PFSK-1 (cell line): ENCODE measurements at regions not wholly inside any gene's neighbourhood (a gene's known extent, or its start where the extent isn't known, plus 50 kb on each side); places are given as distances from the start of the nearest gene placed in this dataset.

ENCODE experiments used
- FOXP2 ChIP-seq: optimal IDR thresholded peaks from 2 replicates; pipeline ENCODE3; 2011; ENCODE audit warnings: borderline replicate concordance, control low read depth, inconsistent platforms; ENCODE audit not compliant: insufficient read depth; ENCODE audit errors: extremely low read length, extremely low read depth
- POLR2AphosphoS5 ChIP-seq: IDR thresholded peaks from 2 replicates; pipeline ENCODE4 v1.6.1; 2012; ENCODE audit warnings: low read depth, mild to moderate bottlenecking, control low read depth, low read length, moderate library complexity
- SIN3A ChIP-seq: IDR thresholded peaks from 2 replicates; pipeline ENCODE4 v1.6.1; 2012; ENCODE audit warnings: mild to moderate bottlenecking, low read length, moderate library complexity, borderline replicate concordance; ENCODE audit not compliant: insufficient read depth
- TAF1 ChIP-seq: IDR thresholded peaks from 2 replicates; pipeline ENCODE4 v1.6.1; 2012; ENCODE audit warnings: low read length, control low read depth, borderline replicate concordance; ENCODE audit not compliant: insufficient read depth
- TF ChIP-seq, protein P1 (sequence below), 2 experiments: IDR thresholded peaks; 2 replicates each; pipeline versions ENCODE4 v1.6.1 to v1.8.0; 2011 to 2012; ENCODE audit warnings: low read depth in 2 of 2, low read length in 2 of 2, control low read depth in 1 of 2, inconsistent platforms in 1 of 2, mild to moderate bottlenecking in 1 of 2, moderate library complexity in 1 of 2; ENCODE audit not compliant: insufficient read depth in 1 of 2

DNA sequence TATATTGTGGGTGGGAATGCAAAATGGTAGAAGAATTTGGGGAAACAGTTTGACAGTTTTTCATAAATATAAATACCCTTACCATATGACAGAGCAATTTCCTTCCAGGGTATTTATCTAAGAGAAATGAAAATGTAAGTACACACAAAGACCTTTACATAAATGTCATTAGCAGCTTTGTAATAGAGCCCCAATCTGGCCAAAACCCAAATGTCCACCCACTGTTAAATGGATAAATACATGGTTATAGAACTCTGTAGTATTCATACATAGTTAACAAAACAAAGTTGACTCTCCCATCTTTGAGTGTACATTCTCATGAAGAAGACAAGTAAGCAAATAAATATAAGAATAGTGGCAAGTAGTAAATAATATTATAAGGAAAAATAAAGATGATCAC, 514.8 kb upstream of the NOX3 start:
- TF ChIP-seq, protein P1, sequence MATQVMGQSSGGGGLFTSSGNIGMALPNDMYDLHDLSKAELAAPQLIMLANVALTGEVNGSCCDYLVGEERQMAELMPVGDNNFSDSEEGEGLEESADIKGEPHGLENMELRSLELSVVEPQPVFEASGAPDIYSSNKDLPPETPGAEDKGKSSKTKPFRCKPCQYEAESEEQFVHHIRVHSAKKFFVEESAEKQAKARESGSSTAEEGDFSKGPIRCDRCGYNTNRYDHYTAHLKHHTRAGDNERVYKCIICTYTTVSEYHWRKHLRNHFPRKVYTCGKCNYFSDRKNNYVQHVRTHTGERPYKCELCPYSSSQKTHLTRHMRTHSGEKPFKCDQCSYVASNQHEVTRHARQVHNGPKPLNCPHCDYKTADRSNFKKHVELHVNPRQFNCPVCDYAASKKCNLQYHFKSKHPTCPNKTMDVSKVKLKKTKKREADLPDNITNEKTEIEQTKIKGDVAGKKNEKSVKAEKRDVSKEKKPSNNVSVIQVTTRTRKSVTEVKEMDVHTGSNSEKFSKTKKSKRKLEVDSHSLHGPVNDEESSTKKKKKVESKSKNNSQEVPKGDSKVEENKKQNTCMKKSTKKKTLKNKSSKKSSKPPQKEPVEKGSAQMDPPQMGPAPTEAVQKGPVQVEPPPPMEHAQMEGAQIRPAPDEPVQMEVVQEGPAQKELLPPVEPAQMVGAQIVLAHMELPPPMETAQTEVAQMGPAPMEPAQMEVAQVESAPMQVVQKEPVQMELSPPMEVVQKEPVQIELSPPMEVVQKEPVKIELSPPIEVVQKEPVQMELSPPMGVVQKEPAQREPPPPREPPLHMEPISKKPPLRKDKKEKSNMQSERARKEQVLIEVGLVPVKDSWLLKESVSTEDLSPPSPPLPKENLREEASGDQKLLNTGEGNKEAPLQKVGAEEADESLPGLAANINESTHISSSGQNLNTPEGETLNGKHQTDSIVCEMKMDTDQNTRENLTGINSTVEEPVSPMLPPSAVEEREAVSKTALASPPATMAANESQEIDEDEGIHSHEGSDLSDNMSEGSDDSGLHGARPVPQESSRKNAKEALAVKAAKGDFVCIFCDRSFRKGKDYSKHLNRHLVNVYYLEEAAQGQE (IDR thresholded peaks at IDR 0.05; ENCODE audit: insufficient read depth in 1 of 2, low read depth in 2 of 2, low read length in 2 of 2) = no peak
- no peak for TF ChIP-seq FOXP2
- TF ChIP-seq TAF1 = no peak
- TF ChIP-seq POLR2AphosphoS5 = no peak
- no peak for TF ChIP-seq SIN3A

DNA sequence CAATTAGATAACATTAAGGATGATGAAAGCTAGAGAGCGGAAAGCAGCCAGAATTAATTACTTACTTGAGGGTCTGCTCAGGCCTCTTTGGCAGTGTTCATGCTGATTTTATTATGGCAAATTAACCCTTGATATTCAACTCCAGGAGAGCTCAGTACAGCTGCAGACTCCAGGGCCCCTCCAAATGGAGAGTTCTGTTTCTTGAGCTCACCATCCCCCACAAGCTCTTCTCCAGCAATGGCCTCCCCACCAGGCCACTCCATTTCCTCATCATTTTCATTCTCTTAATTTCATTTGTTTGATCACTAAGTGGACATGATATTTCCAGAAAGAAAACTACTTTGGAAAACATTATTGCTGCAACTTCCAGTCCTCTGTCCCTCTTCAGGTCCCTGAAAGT, 513.3 kb upstream of the NOX3 start:
- no peak for TF ChIP-seq SIN3A
- TF ChIP-seq POLR2AphosphoS5 = no peak
- no peak for TF ChIP-seq FOXP2
- no peak for TF ChIP-seq TAF1
- TF ChIP-seq, protein P1 (IDR thresholded peaks at IDR 0.05; ENCODE audit: insufficient read depth in 1 of 2, low read depth in 2 of 2, low read length in 2 of 2) = no peak

DNA sequence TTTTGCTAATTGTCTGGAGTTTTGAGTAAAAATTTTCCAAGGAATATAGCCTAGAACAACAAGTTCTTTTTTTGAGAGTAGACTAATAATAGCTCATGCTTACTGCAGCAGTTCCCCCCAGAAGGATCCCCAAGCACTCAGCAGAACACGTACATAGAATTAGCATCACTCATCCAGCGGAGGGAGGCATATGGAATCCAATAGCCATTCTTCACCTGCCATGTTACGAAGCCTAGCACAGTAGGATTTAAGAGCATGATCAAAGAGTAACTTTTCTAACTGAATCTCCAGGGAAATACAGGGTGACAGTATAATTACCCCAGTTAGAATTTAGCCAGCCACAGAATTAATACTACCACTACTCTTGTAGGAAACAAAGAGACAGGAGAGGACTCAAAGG, 511.7 kb upstream of the NOX3 start:
- TF ChIP-seq, protein P1 (IDR thresholded peaks at IDR 0.05; ENCODE audit: insufficient read depth in 1 of 2, low read depth in 2 of 2, low read length in 2 of 2) = no peak
- TF ChIP-seq SIN3A = no peak
- TF ChIP-seq FOXP2 = no peak
- no peak for TF ChIP-seq TAF1
- TF ChIP-seq POLR2AphosphoS5 = no peak

DNA sequence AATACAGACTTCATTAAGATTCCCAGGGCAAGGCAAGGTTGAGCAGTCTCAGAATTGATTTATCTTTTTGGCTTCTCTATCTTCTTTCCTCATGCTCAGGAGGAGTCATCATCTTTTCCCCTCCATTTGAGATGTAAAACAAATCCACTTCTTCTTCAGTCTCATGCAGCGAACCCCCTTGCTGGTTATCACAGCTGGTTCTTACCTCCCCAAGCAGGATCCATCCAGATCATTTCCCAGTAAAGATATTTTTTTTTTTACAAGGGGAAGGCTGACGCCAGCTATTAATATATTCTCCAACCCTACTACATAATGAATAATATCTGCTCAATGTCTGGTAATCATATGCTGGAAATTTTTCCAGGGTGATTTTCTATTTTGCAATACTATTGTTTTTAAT, 508.9 kb upstream of the NOX3 start:
- TF ChIP-seq SIN3A = no peak
- TF ChIP-seq POLR2AphosphoS5 = no peak
- no peak for TF ChIP-seq FOXP2
- TF ChIP-seq TAF1 = no peak
- TF ChIP-seq, protein P1 (IDR thresholded peaks at IDR 0.05; ENCODE audit: insufficient read depth in 1 of 2, low read depth in 2 of 2, low read length in 2 of 2) = no peak

DNA sequence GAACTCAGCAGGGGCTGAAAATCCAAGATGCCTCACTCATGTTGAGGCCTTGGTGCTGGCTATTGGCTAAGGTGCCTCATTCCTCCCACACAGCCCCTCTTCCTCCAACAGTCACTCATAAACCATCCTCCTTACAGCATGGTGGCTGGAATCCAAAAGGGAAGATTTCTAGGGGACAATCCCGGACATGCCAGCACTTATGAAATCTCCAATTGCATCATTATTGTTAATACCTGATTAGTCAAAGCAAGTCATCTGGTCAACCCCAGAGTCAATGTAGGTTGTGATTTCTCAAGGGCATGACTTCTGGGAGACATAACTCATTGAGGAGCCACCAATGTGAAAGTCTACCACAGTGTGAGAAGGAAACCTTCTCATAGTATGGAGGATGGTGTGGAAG, 506.6 kb upstream of the NOX3 start:
- TF ChIP-seq, protein P1 (IDR thresholded peaks at IDR 0.05; ENCODE audit: insufficient read depth in 1 of 2, low read depth in 2 of 2, low read length in 2 of 2) = no peak
- no peak for TF ChIP-seq FOXP2
- TF ChIP-seq SIN3A = no peak
- TF ChIP-seq POLR2AphosphoS5 = no peak
- TF ChIP-seq TAF1 = no peak
